Gastrocnemius medialis (tissue), 4 donors: ENCODE measurements at regions not wholly inside any gene's neighbourhood (a gene's known extent, or its start where the extent isn't known, plus 50 kb on each side); places are given as distances from the start of the nearest gene placed in this dataset.

Experiments
- ATAC-seq, 2 donors: fragments of 150-250 bp; one replicate each; pipeline ENCODE4 v1.9.1; 2016
- DNase-seq, 2 donors: peaks; one replicate each; pipeline ENCODE4 v3.0.0-alpha.2; 2019
- H3K27ac ChIP-seq, 4 donors: fragments of 200-600 bp; sonication (generic); 1 replicate in 1 of 4; 2 replicates in 3 of 4; pipeline ENCODE4 v1.5.1; 2016 to 2018; ENCODE audit warnings: mild to moderate bottlenecking in 2 of 4, moderate library complexity in 1 of 4
- H3K27me3 ChIP-seq, 3 donors: fragments of 200-600 bp; sonication (generic) in 2 of 3; 1 replicate in 1 of 3; 2 replicates in 2 of 3; pipeline versions ENCODE4 v1.5.1 to v1.6.0; 2016 to 2019; ENCODE audit warnings: mild to moderate bottlenecking in 1 of 3, moderate library complexity in 1 of 3
- H3K36me3 ChIP-seq, 2 donors: fragments of 200-600 bp; sonication (generic) in 1 of 2; one replicate each; pipeline ENCODE4 v1.5.1; 2017 to 2018
- H3K4me1 ChIP-seq, 2 donors: fragments of 200-600 bp; sonication (generic) in 1 of 2; one replicate each; pipeline ENCODE4 v1.5.1; 2016 to 2017; ENCODE audit warnings: mild to moderate bottlenecking in 2 of 2
- H3K4me3 ChIP-seq, 4 donors: fragments of 200-600 bp; sonication (generic) in 3 of 4; 1 replicate in 1 of 4; 2 replicates in 3 of 4; pipeline ENCODE4 v1.5.1; 2016 to 2019; ENCODE audit warnings: mild to moderate bottlenecking in 2 of 4
- H3K9me3 ChIP-seq, 3 donors: fragments of 200-600 bp; sonication (generic) in 2 of 3; 1 replicate in 1 of 3; 2 replicates in 2 of 3; pipeline ENCODE4 v1.5.1; 2016 to 2019
- CTCF ChIP-seq, 5 experiments: fragments of 450-650 bp in 3 of 5; fragments of 200-600 bp in 2 of 5; sonication (generic) in 2 of 5; IDR thresholded peaks in 4 of 5; conservative IDR thresholded peaks in 1 of 5; 1 replicate in 4 of 5; 2 replicates in 1 of 5; pipeline ENCODE4 v1.5.1; 2016 to 2019; ENCODE audit warnings: antibody characterized with exemption in 5 of 5, mild to moderate bottlenecking in 3 of 5, moderate library complexity in 3 of 5
- POLR2A ChIP-seq, 2 donors: fragments of 450-650 bp; IDR thresholded peaks; one replicate each; pipeline ENCODE4 v1.6.1; 2017; ENCODE audit warnings: antibody characterized with exemption in 2 of 2, mild to moderate bottlenecking in 2 of 2, moderate library complexity in 2 of 2
- in situ Hi-C, 4 donors: fragments of 200-750 bp; cut with MboI; loops; one replicate each; pipeline versions ENCODE4 v1.15.0 to v1.8.0; 2017; ENCODE audit warnings: low sequenced_read_pairs in 4 of 4
- intact Hi-C: fragments of 100-400 bp; cut with DNase I; formaldehyde crosslinking; loops from one replicate; pipeline ENCODE4 v1.15.1; 2023; ENCODE audit warnings: low total_unique reads

- H3K4me3 ChIP-seq: no peak overlapping the region
- intact Hi-C loops: no loop called here
- peaks cover 0 to 2% (median 0%) of the 10 kb centered on the region in 3 donors for H3K27me3 ChIP-seq
- no peaks in the 10 kb centered on the region for H3K4me1 ChIP-seq
- no peaks in the 10 kb centered on the region for H3K36me3 ChIP-seq
- DNase-seq (no peak), ATAC-seq (no peak)
- H3K9me3 ChIP-seq: no peaks in the 10 kb centered on the region
- in situ Hi-C loops: no loop called here
- no peak overlapping the region for H3K27ac ChIP-seq
- TF ChIP-seq POLR2A (IDR thresholded peaks at IDR 0.05) (no peak), CTCF (IDR thresholded peaks at IDR 0.05 in 4 of 5, conservative IDR thresholded peaks at IDR 0.05 in 1 of 5) (no peak)
These were observed 51.7 kb upstream of the GPM6B start for GRCh38 chrX:13868591-13868990.
